Neural progenitor cell (in vitro differentiated cells): ENCODE measurements at regions not wholly inside any gene's neighbourhood (a gene's known extent, or its start where the extent isn't known, plus 50 kb on each side); places are given as distances from the start of the nearest gene placed in this dataset.

Experiments
- DNase-seq: peaks from one replicate; pipeline ENCODE4 v3.0.0-alpha.2; 2016; ENCODE audit warnings: low spot score
- H2AFZ ChIP-seq: fragments of 200-600 bp; sonication (generic); replicated peaks from 2 replicates; pipeline ENCODE4 v1.6.1; 2016; ENCODE audit warnings: antibody characterized with exemption
- H3F3A ChIP-seq: fragments of 200-600 bp; sonication (generic); 2 replicates; pipeline ENCODE4 v1.6.1; 2016; ENCODE audit warnings: antibody characterized with exemption, low read depth
- H3K27ac ChIP-seq: fragments of 200-600 bp; sonication (generic); 2 replicates; pipeline ENCODE4 v1.5.1; 2016; ENCODE audit warnings: mild to moderate bottlenecking
- H3K27me3 ChIP-seq: fragments of 200-600 bp; sonication (generic); 2 replicates; pipeline ENCODE4 v1.6.1; 2016; ENCODE audit warnings: mild to moderate bottlenecking, moderate library complexity
- H3K36me3 ChIP-seq: fragments of 200-600 bp; sonication (generic); 2 replicates; pipeline ENCODE4 v1.5.1; 2016
- H3K4me1 ChIP-seq: fragments of 200-600 bp; sonication (generic); 2 replicates; pipeline ENCODE4 v1.6.1; 2016; ENCODE audit warnings: mixed run types
- H3K4me2 ChIP-seq: fragments of 200-600 bp; sonication (generic); 2 replicates; pipeline ENCODE4 v1.6.1; 2016
- H3K4me3 ChIP-seq: fragments of 200-600 bp; sonication (generic); 2 replicates; pipeline ENCODE4 v1.5.1; 2016
- H3K79me2 ChIP-seq: fragments of 200-600 bp; sonication (generic); 2 replicates; pipeline ENCODE4 v1.6.1; 2016; ENCODE audit warnings: low read depth
- H3K9ac ChIP-seq: fragments of 200-600 bp; sonication (generic); 2 replicates; pipeline ENCODE4 v1.6.1; 2016
- H3K9me3 ChIP-seq: fragments of 200-600 bp; sonication (generic); 2 replicates; pipeline ENCODE4 v1.5.1; 2016; ENCODE audit warnings: low read depth
- H4K20me1 ChIP-seq: fragments of 200-600 bp; sonication (generic); 2 replicates; pipeline ENCODE4 v1.6.1; 2016; ENCODE audit warnings: low read depth
- H3K27ac Mint-ChIP-seq: 3 replicates; pipeline ENCODE4 v1.8.0; 2021; ENCODE audit warnings: mixed read lengths
- H3K27me3 Mint-ChIP-seq: 2 replicates; pipeline ENCODE4 v1.8.0; 2022; ENCODE audit warnings: low read depth, mild to moderate bottlenecking, inconsistent platforms, moderate library complexity, mixed read lengths; ENCODE audit not compliant: insufficient read depth
- H3K36me3 Mint-ChIP-seq: 3 replicates; pipeline ENCODE4 v1.8.0; 2021; ENCODE audit warnings: mixed read lengths
- H3K4me1 Mint-ChIP-seq: 3 replicates; pipeline ENCODE4 v1.8.0; 2021; ENCODE audit warnings: mixed read lengths
- H3K4me3 Mint-ChIP-seq: 3 replicates; pipeline ENCODE4 v1.8.0; 2021; ENCODE audit warnings: mild to moderate bottlenecking, moderate library complexity, mixed read lengths
- H3K9me3 Mint-ChIP-seq: 3 replicates; pipeline ENCODE4 v1.8.0; 2020; ENCODE audit warnings: mixed read lengths
- EZH2 ChIP-seq: fragments of 200-600 bp; sonication (generic); IDR thresholded peaks from 2 replicates; pipeline ENCODE4 v1.6.1; 2017; ENCODE audit warnings: antibody characterized with exemption, mild to moderate bottlenecking, moderate library complexity
- EZH2phosphoT487 ChIP-seq: fragments of 200-600 bp; sonication (generic); IDR thresholded peaks from 2 replicates; pipeline ENCODE4 v1.6.1; 2017; ENCODE audit warnings: antibody characterized with exemption
- TF ChIP-seq, protein P1 (sequence below): fragments of 200-600 bp; sonication (generic); IDR thresholded peaks from 2 replicates; pipeline ENCODE4 v1.5.1; 2017; ENCODE audit warnings: antibody characterized with exemption, mild to moderate bottlenecking

- H4K20me1 ChIP-seq = no peaks in the 10 kb centered on the region
- H3K27me3 ChIP-seq = no peaks in the 10 kb centered on the region
- no peak overlapping the region for H2AFZ ChIP-seq
- no peak overlapping the region for H3K4me3 ChIP-seq
- no peak for TF ChIP-seq EZH2
- TF ChIP-seq, protein P1, sequence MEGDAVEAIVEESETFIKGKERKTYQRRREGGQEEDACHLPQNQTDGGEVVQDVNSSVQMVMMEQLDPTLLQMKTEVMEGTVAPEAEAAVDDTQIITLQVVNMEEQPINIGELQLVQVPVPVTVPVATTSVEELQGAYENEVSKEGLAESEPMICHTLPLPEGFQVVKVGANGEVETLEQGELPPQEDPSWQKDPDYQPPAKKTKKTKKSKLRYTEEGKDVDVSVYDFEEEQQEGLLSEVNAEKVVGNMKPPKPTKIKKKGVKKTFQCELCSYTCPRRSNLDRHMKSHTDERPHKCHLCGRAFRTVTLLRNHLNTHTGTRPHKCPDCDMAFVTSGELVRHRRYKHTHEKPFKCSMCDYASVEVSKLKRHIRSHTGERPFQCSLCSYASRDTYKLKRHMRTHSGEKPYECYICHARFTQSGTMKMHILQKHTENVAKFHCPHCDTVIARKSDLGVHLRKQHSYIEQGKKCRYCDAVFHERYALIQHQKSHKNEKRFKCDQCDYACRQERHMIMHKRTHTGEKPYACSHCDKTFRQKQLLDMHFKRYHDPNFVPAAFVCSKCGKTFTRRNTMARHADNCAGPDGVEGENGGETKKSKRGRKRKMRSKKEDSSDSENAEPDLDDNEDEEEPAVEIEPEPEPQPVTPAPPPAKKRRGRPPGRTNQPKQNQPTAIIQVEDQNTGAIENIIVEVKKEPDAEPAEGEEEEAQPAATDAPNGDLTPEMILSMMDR = no peak
- no peak for TF ChIP-seq EZH2phosphoT487
- H3K9me3 ChIP-seq = no peaks in the 10 kb centered on the region
- H3F3A ChIP-seq = peaks cover 11% of the 10 kb centered on the region
- H3K36me3 ChIP-seq = no peaks in the 10 kb centered on the region
- DNase-seq = no peak
- no peak overlapping the region for H3K9ac ChIP-seq
- no peak overlapping the region for H3K4me2 ChIP-seq
- H3K27ac ChIP-seq = no peak overlapping the region
- no peak overlapping the region for H3K4me3 Mint-ChIP-seq
- H3K27ac Mint-ChIP-seq = no peak overlapping the region
- peaks cover 11% of the 10 kb centered on the region for H3K4me1 ChIP-seq
- H3K9me3 Mint-ChIP-seq = no peaks in the 10 kb centered on the region
- no peaks in the 10 kb centered on the region for H3K4me1 Mint-ChIP-seq
- H3K79me2 ChIP-seq = no peaks in the 10 kb centered on the region
- no peaks in the 10 kb centered on the region for H3K27me3 Mint-ChIP-seq
- H3K36me3 Mint-ChIP-seq = no peaks in the 10 kb centered on the region
Observed at GRCh38 chrX:34562006-34562405, 95.1 kb downstream of the TMEM47 start.

GRCh38 chrX:34560180-34560579, 96.9 kb downstream of the TMEM47 start:
- H3K27me3 ChIP-seq = no peaks in the 10 kb centered on the region
- TF ChIP-seq EZH2phosphoT487 (no peak), EZH2 (no peak)
- TF ChIP-seq, protein P1 = no peak
- H3K4me3 ChIP-seq = no peak overlapping the region
- no peaks in the 10 kb centered on the region for H3K79me2 ChIP-seq
- H3K27me3 Mint-ChIP-seq = no peaks in the 10 kb centered on the region
- H3F3A ChIP-seq = peaks cover 11% of the 10 kb centered on the region
- H3K27ac ChIP-seq = no peak overlapping the region
- no peak overlapping the region for H2AFZ ChIP-seq
- no peaks in the 10 kb centered on the region for H3K9me3 Mint-ChIP-seq
- no peak overlapping the region for H3K27ac Mint-ChIP-seq
- no peak overlapping the region for H3K9ac ChIP-seq
- H3K36me3 Mint-ChIP-seq = no peaks in the 10 kb centered on the region
- H3K36me3 ChIP-seq = no peaks in the 10 kb centered on the region
- H3K4me1 ChIP-seq = peaks cover 11% of the 10 kb centered on the region
- DNase-seq = no peak
- H3K4me1 Mint-ChIP-seq = no peaks in the 10 kb centered on the region
- no peak overlapping the region for H3K4me3 Mint-ChIP-seq
- H3K9me3 ChIP-seq = no peaks in the 10 kb centered on the region
- no peaks in the 10 kb centered on the region for H4K20me1 ChIP-seq
- H3K4me2 ChIP-seq = no peak overlapping the region

GRCh38 chrX:34559325-34559724, 97.8 kb downstream of the TMEM47 start:
- no peak overlapping the region for H3K27ac Mint-ChIP-seq
- H3K9ac ChIP-seq = no peak overlapping the region
- no peaks in the 10 kb centered on the region for H3K27me3 ChIP-seq
- peaks cover 11% of the 10 kb centered on the region for H3F3A ChIP-seq
- H3K4me1 Mint-ChIP-seq = no peaks in the 10 kb centered on the region
- no peaks in the 10 kb centered on the region for H3K36me3 Mint-ChIP-seq
- no peak for DNase-seq
- no peaks in the 10 kb centered on the region for H3K79me2 ChIP-seq
- H4K20me1 ChIP-seq = no peaks in the 10 kb centered on the region
- no peaks in the 10 kb centered on the region for H3K9me3 Mint-ChIP-seq
- no peak overlapping the region for H3K4me3 ChIP-seq
- no peaks in the 10 kb centered on the region for H3K9me3 ChIP-seq
- peaks cover 11% of the 10 kb centered on the region for H3K4me1 ChIP-seq
- H3K27ac ChIP-seq = no peak overlapping the region
- H3K27me3 Mint-ChIP-seq = no peaks in the 10 kb centered on the region
- no peaks in the 10 kb centered on the region for H3K36me3 ChIP-seq
- no peak overlapping the region for H3K4me3 Mint-ChIP-seq
- no peak overlapping the region for H3K4me2 ChIP-seq
- no peak overlapping the region for H2AFZ ChIP-seq
- TF ChIP-seq EZH2phosphoT487 = no peak
- TF ChIP-seq, protein P1 = no peak
- TF ChIP-seq EZH2 = no peak

DNA sequence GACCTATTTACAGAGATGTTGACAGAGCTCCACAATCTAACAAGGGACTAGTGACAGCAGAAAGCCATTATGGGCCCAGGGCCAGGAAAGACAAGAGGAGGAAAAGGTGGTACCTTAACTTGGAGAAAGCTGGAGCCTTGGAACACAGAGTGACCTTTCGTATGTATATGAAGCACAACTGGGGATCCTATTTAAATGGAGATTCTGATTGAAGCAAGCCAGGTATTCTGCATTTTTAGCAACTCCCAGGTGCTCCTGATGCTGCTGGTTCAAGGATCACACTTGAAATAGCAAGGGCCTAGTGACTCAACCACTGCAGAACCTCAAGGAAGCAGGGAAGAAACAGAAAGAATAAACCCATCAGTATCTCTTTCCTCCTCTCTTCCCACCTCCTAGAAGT, 99.4 kb downstream of the TMEM47 start:
- no peak overlapping the region for H3K27ac ChIP-seq
- H3K4me1 ChIP-seq = peaks cover 1% of the 10 kb centered on the region
- no peaks in the 10 kb centered on the region for H3K9me3 Mint-ChIP-seq
- peaks cover 11% of the 10 kb centered on the region for H3F3A ChIP-seq
- H2AFZ ChIP-seq = no peak overlapping the region
- H3K4me3 ChIP-seq = no peak overlapping the region
- H3K36me3 Mint-ChIP-seq = no peaks in the 10 kb centered on the region
- H3K4me3 Mint-ChIP-seq = no peak overlapping the region
- H4K20me1 ChIP-seq = no peaks in the 10 kb centered on the region
- no peaks in the 10 kb centered on the region for H3K36me3 ChIP-seq
- TF ChIP-seq EZH2 (no peak), EZH2phosphoT487 (no peak)
- TF ChIP-seq, protein P1 = no peak
- no peak for DNase-seq
- H3K27me3 Mint-ChIP-seq = no peaks in the 10 kb centered on the region
- H3K4me2 ChIP-seq = no peak overlapping the region
- no peak overlapping the region for H3K27ac Mint-ChIP-seq
- no peaks in the 10 kb centered on the region for H3K79me2 ChIP-seq
- H3K27me3 ChIP-seq = no peaks in the 10 kb centered on the region
- H3K9me3 ChIP-seq = no peaks in the 10 kb centered on the region
- H3K4me1 Mint-ChIP-seq = no peaks in the 10 kb centered on the region
- H3K9ac ChIP-seq = no peak overlapping the region
